ENCODE measurements at regions not wholly inside any gene's neighbourhood (a gene's known extent, or its start where the extent isn't known, plus 50 kb on each side); places are given as distances from the start of the nearest gene placed in this dataset.

- H3K27me3 ChIP-seq: no peaks in the 10 kb centered on the region
- TF ChIP-seq, protein P1, sequence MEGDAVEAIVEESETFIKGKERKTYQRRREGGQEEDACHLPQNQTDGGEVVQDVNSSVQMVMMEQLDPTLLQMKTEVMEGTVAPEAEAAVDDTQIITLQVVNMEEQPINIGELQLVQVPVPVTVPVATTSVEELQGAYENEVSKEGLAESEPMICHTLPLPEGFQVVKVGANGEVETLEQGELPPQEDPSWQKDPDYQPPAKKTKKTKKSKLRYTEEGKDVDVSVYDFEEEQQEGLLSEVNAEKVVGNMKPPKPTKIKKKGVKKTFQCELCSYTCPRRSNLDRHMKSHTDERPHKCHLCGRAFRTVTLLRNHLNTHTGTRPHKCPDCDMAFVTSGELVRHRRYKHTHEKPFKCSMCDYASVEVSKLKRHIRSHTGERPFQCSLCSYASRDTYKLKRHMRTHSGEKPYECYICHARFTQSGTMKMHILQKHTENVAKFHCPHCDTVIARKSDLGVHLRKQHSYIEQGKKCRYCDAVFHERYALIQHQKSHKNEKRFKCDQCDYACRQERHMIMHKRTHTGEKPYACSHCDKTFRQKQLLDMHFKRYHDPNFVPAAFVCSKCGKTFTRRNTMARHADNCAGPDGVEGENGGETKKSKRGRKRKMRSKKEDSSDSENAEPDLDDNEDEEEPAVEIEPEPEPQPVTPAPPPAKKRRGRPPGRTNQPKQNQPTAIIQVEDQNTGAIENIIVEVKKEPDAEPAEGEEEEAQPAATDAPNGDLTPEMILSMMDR (IDR thresholded peaks at IDR 0.05): no peak
- H3K27ac ChIP-seq: no peak overlapping the region
- H3K9me3 ChIP-seq: no peaks in the 10 kb centered on the region
- H3K4me3 ChIP-seq (ENCODE audit: low read depth in 1 of 2, low read length in 1 of 2): no peak overlapping the region
- H3K4me1 ChIP-seq (ENCODE audit: control insufficient read depth in 1 of 2, insufficient read depth in 1 of 2, low read depth in 1 of 2, low read length in 1 of 2): no peaks in the 10 kb centered on the region
- no peaks in the 10 kb centered on the region for H3K36me3 ChIP-seq
These were observed 359.1 kb upstream of the IL12A start for GRCh38 chr3:159629329-159630084.

- H3K9me3 ChIP-seq: no peaks in the 10 kb centered on the region
- no peaks in the 10 kb centered on the region for H3K36me3 ChIP-seq
- no peak overlapping the region for H3K4me3 ChIP-seq (ENCODE audit: low read depth in 1 of 2, low read length in 1 of 2)
- H3K27me3 ChIP-seq: no peaks in the 10 kb centered on the region
- H3K27ac ChIP-seq: no peak overlapping the region
- H3K4me1 ChIP-seq (ENCODE audit: control insufficient read depth in 1 of 2, insufficient read depth in 1 of 2, low read depth in 1 of 2, low read length in 1 of 2): no peaks in the 10 kb centered on the region
- TF ChIP-seq, protein P1 (IDR thresholded peaks at IDR 0.05): no peak
These were observed 357.4 kb upstream of the IL12A start for GRCh38 chr3:159631226-159631625.

GRCh38 chr3:159632128-159632527 is 356.5 kb upstream of the IL12A start:
- Histone ChIP-seq H3K4me3 (ENCODE audit: low read depth in 1 of 2, low read length in 1 of 2) (no peak overlapping the region), H3K27me3 (no peaks in the 10 kb centered on the region), H3K4me1 (ENCODE audit: control insufficient read depth in 1 of 2, insufficient read depth in 1 of 2, low read depth in 1 of 2, low read length in 1 of 2) (no peaks in the 10 kb centered on the region), H3K27ac (no peak overlapping the region), H3K36me3 (no peaks in the 10 kb centered on the region), H3K9me3 (no peaks in the 10 kb centered on the region)
- TF ChIP-seq, protein P1 (IDR thresholded peaks at IDR 0.05): no peak

- H3K9me3 ChIP-seq: no peaks in the 10 kb centered on the region
- TF ChIP-seq, protein P1 (IDR thresholded peaks at IDR 0.05): no peak
- no peak overlapping the region for H3K27ac ChIP-seq
- H3K4me3 ChIP-seq (ENCODE audit: low read depth in 1 of 2, low read length in 1 of 2): no peak overlapping the region
- H3K36me3 ChIP-seq: no peaks in the 10 kb centered on the region
- no peaks in the 10 kb centered on the region for H3K4me1 ChIP-seq (ENCODE audit: control insufficient read depth in 1 of 2, insufficient read depth in 1 of 2, low read depth in 1 of 2, low read length in 1 of 2)
- no peaks in the 10 kb centered on the region for H3K27me3 ChIP-seq
These were observed 355.8 kb upstream of the IL12A start for GRCh38 chr3:159632851-159633250.

GRCh38 chr3:159634483-159634882 is 354.2 kb upstream of the IL12A start:
- no peak overlapping the region for H3K27ac ChIP-seq
- no peaks in the 10 kb centered on the region for H3K36me3 ChIP-seq
- no peaks in the 10 kb centered on the region for H3K4me1 ChIP-seq (ENCODE audit: control insufficient read depth in 1 of 2, insufficient read depth in 1 of 2, low read depth in 1 of 2, low read length in 1 of 2)
- no peak overlapping the region for H3K4me3 ChIP-seq (ENCODE audit: low read depth in 1 of 2, low read length in 1 of 2)
- H3K9me3 ChIP-seq: no peaks in the 10 kb centered on the region
- TF ChIP-seq, protein P1 (IDR thresholded peaks at IDR 0.05): no peak
- H3K27me3 ChIP-seq: no peaks in the 10 kb centered on the region

All from neutrophil (primary cell).